GM20000 (cell line): ENCODE measurements at regions not wholly inside any gene's neighbourhood (a gene's known extent, or its start where the extent isn't known, plus 50 kb on each side); places are given as distances from the start of the nearest gene placed in this dataset.
"Not testable (repeated sequence)": the region's sequence is repeated elsewhere in the genome, so short reads cannot be mapped to it uniquely, and the experiment has no call there.

ENCODE experiments used
- DNase-seq: peaks from one replicate; pipeline ENCODE4 v3.0.0; 2012; ENCODE audit warnings: low spot score
- TF ChIP-seq, protein P1 (sequence below): IDR thresholded peaks from 2 replicates; pipeline ENCODE4 v1.5.1; 2012; ENCODE audit warnings: mild to moderate bottlenecking, control low read depth; ENCODE audit errors: extremely low read depth, missing control alignments

GRCh38 chr2:208609166-208609804 lies 202.7 kb downstream of the PTH2R start:
- no peak for DNase-seq
- TF ChIP-seq, protein P1, sequence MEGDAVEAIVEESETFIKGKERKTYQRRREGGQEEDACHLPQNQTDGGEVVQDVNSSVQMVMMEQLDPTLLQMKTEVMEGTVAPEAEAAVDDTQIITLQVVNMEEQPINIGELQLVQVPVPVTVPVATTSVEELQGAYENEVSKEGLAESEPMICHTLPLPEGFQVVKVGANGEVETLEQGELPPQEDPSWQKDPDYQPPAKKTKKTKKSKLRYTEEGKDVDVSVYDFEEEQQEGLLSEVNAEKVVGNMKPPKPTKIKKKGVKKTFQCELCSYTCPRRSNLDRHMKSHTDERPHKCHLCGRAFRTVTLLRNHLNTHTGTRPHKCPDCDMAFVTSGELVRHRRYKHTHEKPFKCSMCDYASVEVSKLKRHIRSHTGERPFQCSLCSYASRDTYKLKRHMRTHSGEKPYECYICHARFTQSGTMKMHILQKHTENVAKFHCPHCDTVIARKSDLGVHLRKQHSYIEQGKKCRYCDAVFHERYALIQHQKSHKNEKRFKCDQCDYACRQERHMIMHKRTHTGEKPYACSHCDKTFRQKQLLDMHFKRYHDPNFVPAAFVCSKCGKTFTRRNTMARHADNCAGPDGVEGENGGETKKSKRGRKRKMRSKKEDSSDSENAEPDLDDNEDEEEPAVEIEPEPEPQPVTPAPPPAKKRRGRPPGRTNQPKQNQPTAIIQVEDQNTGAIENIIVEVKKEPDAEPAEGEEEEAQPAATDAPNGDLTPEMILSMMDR: no peak

DNA sequence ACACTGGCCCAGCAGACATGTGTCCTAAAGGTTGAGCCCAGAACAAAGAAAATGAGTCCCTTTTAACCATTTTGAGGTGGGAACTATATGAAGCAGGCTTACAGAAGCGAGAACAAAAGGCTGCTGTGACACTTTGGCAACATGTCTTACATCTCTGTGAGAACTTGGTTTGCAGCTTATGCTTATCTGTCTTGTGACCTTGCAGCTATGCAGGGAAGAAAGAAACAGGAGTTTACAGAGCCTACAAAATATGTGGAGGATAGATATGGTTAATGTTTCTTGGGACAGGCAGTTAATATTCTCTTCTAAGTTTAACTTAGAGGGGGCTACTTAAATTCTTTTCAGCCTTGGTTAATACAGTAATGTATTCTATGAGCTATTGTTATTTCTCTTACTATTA lies 209.1 kb downstream of the PTH2R start:
- DNase-seq: not testable (repeated sequence)

- TF ChIP-seq, protein P1: no peak
- no peak for DNase-seq
These were observed 211.6 kb downstream of the PTH2R start for GRCh38 chr2:208618220-208618619.

DNA sequence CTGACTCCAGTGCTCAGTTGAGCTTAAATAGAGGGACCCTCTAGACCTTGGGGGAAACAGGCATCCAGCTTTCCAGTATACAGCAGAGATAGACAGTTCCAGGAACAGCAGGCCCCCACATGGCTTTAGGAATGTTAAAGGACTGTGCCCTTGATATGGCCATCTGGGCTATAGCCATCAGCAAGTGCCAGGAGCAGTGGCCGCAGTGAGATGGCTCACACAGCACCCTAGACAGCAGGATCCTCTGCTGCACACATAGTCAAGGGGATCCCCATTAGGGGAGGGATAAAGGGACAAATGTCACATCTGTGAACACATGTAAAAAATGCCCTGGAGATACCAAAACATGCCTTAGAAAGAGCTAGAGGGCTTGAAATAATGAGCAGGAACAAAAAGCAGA lies 213.4 kb downstream of the PTH2R start:
- TF ChIP-seq, protein P1: no peak
- DNase-seq: no peak

DNA sequence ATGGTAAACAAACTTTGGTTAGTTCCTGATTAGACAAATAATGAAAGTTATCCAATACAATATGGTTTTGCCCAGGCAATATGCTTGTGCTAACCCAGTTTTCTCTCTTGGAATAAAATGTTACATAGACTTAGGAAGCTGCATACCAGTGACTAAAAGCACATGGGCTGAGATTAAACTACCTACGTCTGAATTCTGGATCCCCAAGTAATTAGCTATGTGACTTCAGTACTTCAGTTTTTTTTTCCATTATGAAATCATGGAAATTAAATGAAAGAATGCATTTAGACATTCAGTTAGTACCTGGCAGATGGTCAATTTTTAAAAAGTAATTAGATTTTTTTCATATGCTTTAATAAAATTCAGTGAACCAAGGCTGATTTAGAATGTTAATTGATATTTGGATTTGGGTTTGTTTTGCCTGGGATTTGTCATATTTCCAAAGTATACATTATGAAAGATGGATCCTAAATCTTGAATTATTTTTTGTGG lies 213.9 kb downstream of the PTH2R start:
- TF ChIP-seq, protein P1: no peak
- DNase-seq: no peak

DNA sequence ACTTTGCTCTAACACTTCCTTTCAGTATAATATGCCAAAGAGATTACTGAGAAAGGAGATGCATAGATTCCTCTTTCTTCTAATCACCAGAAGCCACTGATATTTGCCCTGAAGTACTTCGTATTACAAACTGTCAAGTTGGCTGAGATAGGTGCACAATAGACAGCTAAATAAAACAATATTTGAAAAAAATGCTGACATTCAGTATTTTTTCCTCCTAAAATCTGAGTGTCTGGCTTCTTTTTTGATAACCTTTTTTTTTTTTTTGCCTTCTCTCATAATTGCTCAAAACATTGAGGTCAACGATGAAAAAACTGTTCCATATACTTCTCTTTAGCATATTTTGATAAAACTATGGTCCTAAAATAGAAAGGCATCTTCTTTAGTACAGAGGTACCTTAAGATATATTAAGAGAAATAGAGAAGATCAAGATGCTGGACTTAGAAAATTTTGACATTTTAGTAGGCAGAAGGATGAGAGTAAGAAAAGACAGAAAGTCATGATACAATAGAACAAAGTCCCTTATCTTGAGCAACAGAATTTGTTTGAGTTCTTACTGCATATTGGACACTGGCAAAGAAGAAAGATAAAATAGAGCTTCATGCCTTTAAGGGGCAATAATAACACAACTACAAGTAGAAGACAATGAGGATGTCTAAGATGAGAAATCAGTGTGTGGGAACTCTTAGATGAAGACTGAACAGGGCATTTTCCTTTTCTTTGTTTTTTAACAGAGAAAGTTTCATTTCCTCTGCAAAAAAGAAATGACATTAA lies 220.7 kb downstream of the PTH2R start:
- DNase-seq: no peak
- TF ChIP-seq, protein P1: no peak

- no peak for DNase-seq
- TF ChIP-seq, protein P1: no peak
These were observed 221.3 kb downstream of the PTH2R start for GRCh38 chr2:208627916-208628315.

DNA sequence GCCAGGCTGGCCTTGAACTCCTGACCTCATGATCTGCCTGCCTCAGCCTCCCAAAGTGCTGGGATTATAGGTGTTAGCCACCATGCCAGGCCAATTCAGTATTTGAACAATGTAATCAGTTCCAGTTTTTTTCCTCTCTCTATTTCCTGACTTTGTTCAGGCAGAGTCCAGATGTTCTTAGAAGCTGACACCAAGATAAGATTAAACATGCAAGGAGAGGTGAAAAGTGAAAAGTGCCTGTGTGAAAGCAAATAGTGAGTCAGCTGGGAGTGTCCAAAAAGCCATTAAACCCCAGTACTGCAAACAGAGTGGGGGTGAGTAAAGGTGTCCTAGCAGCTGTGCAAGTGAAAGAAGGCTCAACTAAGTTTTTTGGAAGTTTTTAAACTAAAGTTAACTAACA lies 231.5 kb downstream of the PTH2R start:
- no peak for DNase-seq
- TF ChIP-seq, protein P1: no peak
